MCF 10A (cell line): ENCODE measurements at regions not wholly inside any gene's neighbourhood (a gene's known extent, or its start where the extent isn't known, plus 50 kb on each side); places are given as distances from the start of the nearest gene placed in this dataset.

Experiments used
- BruUV-seq: library from RNA; stranded (reverse); fragments of 400-500 nt; replicated peaks from 2 replicates; lab custom pipeline; 2021; lab: Mats Ljungman, UMichigan
- CTCF ChIA-PET: fragments of 300-600 bp; sonication (Branson Sonifier 250); formaldehyde crosslinking; extraction: SDS; loops from one replicate; lab custom pipeline; 2021; ENCODE audit warnings: antibody characterized with exemption, inconsistent platforms; lab: Yijun Ruan, JAX
- POLR2A ChIA-PET: fragments of 300-600, 350-650 bp; sonication (Branson Sonifier 250); formaldehyde crosslinking; extraction: SDS; loops from one replicate; lab custom pipeline; 2020; ENCODE audit warnings: antibody characterized with exemption, inconsistent platforms; lab: Yijun Ruan, JAX
- DNase-seq: peaks from one replicate; pipeline ENCODE4 v3.0.0-alpha.2; 2018; ENCODE audit not compliant: unreplicated experiment
- H3K27ac Mint-ChIP-seq: one replicate; pipeline ENCODE4 v1.8.0; 2022; ENCODE audit warnings: mild to moderate bottlenecking, low read depth, mixed read lengths; ENCODE audit not compliant: unreplicated experiment
- H3K27me3 Mint-ChIP-seq: one replicate; pipeline ENCODE4 v1.8.0; 2022; ENCODE audit warnings: mixed read lengths; ENCODE audit not compliant: insufficient read depth, unreplicated experiment
- H3K36me3 Mint-ChIP-seq: one replicate; pipeline ENCODE4 v1.8.0; 2022; ENCODE audit warnings: mild to moderate bottlenecking, moderate library complexity, mixed read lengths; ENCODE audit not compliant: insufficient read depth, unreplicated experiment
- H3K4me1 Mint-ChIP-seq: one replicate; pipeline ENCODE4 v1.8.0; 2022; ENCODE audit warnings: mixed read lengths; ENCODE audit not compliant: insufficient read depth, unreplicated experiment
- H3K4me3 Mint-ChIP-seq: one replicate; pipeline ENCODE4 v1.8.0; 2022; ENCODE audit warnings: mild to moderate bottlenecking, moderate library complexity, mixed read lengths; ENCODE audit not compliant: unreplicated experiment
- H3K9me3 Mint-ChIP-seq: one replicate; pipeline ENCODE4 v1.8.0; 2022; ENCODE audit warnings: mixed read lengths; ENCODE audit not compliant: unreplicated experiment
- CTCF ChIP-seq: fragments of 200-600 bp; IDR thresholded peaks from one replicate; pipeline ENCODE4 v1.8.0; 2022; ENCODE audit warnings: antibody characterized with exemption, mild to moderate bottlenecking; ENCODE audit not compliant: unreplicated experiment
- intact Hi-C: fragments of 100-400 bp; cut with micrococcal nuclease; formaldehyde crosslinking; loops from 2 replicates; pipeline ENCODE4 v1.14.1; 2022

DNA sequence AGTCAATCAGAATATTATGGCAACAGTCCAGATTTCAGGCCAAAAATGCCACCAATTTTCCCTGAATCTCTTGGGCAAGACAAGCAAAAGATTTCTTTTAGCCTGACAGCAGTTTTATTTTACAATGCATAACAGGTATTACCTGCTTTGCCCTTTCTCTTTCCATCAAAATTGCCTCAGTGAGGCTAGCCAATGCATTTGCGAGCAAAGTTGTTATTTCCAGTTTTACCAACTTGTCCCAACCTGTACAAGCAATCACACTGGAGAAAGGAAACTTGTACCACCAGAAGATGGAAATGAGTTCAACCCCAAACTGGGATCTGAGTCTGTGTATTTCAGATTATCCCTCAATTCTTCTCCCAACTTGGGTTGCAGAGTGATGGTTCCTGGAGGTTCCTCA lies 279.9 kb upstream of the CDYL start:
- ChIA-PET CTCF (interaction anchor here (0.8 kb wide), 1 partner anchor 13 kb away, joined by 3 read pairs; no protein-coding TSS in a partner anchor), POLR2A (no interaction called here)
- BruUV-seq = no TSS peak
- H3K4me3 Mint-ChIP-seq = no peak overlapping the region
- no peaks in the 10 kb centered on the region for H3K27me3 Mint-ChIP-seq
- TF ChIP-seq CTCF = no peak
- no peak overlapping the region for H3K27ac Mint-ChIP-seq
- DNase-seq = no peak
- no peaks in the 10 kb centered on the region for H3K4me1 Mint-ChIP-seq
- H3K36me3 Mint-ChIP-seq = no peaks in the 10 kb centered on the region
- intact Hi-C loops = no loop called here
- no peaks in the 10 kb centered on the region for H3K9me3 Mint-ChIP-seq

DNA sequence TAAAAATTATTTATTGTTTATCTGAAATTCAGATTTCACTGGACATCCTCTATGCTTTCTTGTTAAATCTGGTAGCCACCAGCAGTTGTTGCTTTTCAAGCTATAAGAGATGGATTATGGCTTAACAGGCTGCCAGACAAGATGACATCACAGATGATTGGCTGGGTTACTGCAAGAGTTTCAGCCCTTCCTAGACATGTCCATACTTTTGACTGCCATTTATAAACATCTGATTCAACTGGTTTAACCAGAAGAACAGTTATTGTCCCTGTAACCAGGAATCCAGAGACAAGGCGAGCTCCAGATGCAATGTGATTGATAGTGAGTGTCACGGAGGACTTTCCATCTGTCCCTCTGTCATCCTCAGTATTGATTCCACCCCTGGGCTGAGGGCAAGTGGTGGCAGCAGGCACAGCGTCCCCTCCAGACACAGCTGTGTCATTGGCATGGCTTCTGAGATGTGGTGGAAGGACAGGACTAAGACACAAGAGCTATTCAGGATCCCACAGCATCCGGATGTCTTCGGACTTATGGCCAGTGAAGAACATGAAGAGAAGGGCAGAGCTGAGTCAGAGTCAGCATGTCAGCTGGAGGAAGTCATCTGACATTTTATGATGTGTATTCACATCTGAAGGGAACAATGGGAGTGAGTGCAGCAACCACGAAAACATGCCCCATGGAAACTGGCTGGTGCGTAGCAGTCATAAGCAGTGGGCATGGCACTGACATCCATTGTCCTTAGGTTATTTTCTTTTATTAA lies 284.5 kb upstream of the CDYL start:
- Mint-ChIP-seq H3K27ac (no peak overlapping the region), H3K4me3 (no peak overlapping the region), H3K36me3 (no peaks in the 10 kb centered on the region), H3K9me3 (peaks cover 8% of the 10 kb centered on the region), H3K27me3 (no peaks in the 10 kb centered on the region), H3K4me1 (no peaks in the 10 kb centered on the region)
- BruUV-seq = no TSS peak
- no peak for TF ChIP-seq CTCF
- DNase-seq = no peak
- ChIA-PET CTCF (interaction anchor here (0.7 kb wide), 1 partner anchor 91 kb away, joined by 3 read pairs; no protein-coding TSS in a partner anchor), POLR2A (no interaction called here)
- intact Hi-C loops = no loop called here

GRCh38 chr6:4489538-4489937 lies 286.7 kb upstream of the CDYL start:
- Mint-ChIP-seq H3K36me3 (no peaks in the 10 kb centered on the region), H3K4me1 (no peaks in the 10 kb centered on the region), H3K4me3 (no peak overlapping the region), H3K27me3 (no peaks in the 10 kb centered on the region), H3K27ac (no peak overlapping the region), H3K9me3 (peaks cover 8% of the 10 kb centered on the region)
- intact Hi-C loops = no loop called here
- BruUV-seq = no TSS peak
- no peak for DNase-seq
- TF ChIP-seq CTCF = no peak
- ChIA-PET POLR2A (no interaction called here), CTCF (no interaction called here)

DNA sequence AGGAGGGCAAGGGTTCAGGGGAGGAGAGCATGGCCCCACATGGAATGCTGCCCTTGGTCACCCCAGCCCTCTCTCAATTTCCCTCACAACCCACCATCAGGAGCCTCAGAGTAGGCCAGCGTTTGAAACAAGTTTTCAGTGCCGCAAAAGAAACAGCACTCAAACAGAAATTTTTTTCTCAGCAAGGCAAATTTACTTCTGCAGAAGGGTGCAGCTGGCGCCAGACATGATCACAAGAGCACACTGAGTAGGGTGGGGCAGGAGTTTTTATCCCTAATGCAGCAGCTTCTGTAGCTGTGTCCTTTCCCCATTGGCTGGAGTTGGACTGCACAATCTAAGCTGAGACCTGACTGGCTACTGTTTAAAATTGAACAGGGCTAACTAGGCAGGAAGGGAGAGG lies 287.8 kb upstream of the CDYL start:
- no TSS peak for BruUV-seq
- Mint-ChIP-seq H3K4me1 (no peaks in the 10 kb centered on the region), H3K27ac (no peak overlapping the region), H3K27me3 (no peaks in the 10 kb centered on the region), H3K9me3 (peaks cover 8% of the 10 kb centered on the region), H3K4me3 (no peak overlapping the region), H3K36me3 (no peaks in the 10 kb centered on the region)
- TF ChIP-seq CTCF = no peak
- DNase-seq = no peak
- intact Hi-C loops = no loop called here
- CTCF ChIA-PET = interaction anchor here (0.6 kb wide), 1 partner anchor 190 kb away, joined by 3 read pairs; no protein-coding TSS in a partner anchor
- POLR2A ChIA-PET = interaction anchor here (0.6 kb wide), 1 partner anchor 245 kb away, joined by 5 read pairs; no protein-coding TSS in a partner anchor
